D721Med (cell line): ENCODE measurements at regions not wholly inside any gene's neighbourhood (a gene's known extent, or its start where the extent isn't known, plus 50 kb on each side); places are given as distances from the start of the nearest gene placed in this dataset.

Source experiments
- DNase-seq: peaks from one replicate; pipeline ENCODE4 v3.0.0; 2011; ENCODE audit warnings: low spot score; ENCODE audit not compliant: insufficient read length
- FAIRE-seq: peaks from 2 replicates; lab custom pipeline; 2011; peaks lifted over from hg19 to GRCh38; lab: Jason Lieb, UNC
- CTCF ChIP-seq: IDR thresholded peaks from 2 replicates; pipeline ENCODE4 v1.5.1; 2012; ENCODE audit warnings: mild to moderate bottlenecking, control low read depth; ENCODE audit not compliant: insufficient read depth; ENCODE audit errors: missing control alignments

GRCh38 chr12:130216031-130216430 lies 53.8 kb downstream of the FZD10 start:
- no peak for FAIRE-seq
- no peak for TF ChIP-seq CTCF
- no peak for DNase-seq

- no peak for FAIRE-seq
- no peak for DNase-seq
- TF ChIP-seq CTCF: no peak
Observed at GRCh38 chr12:130218682-130219081, 56.4 kb downstream of the FZD10 start.

GRCh38 chr12:130219929-130220705 lies 57.9 kb downstream of the FZD10 start:
- FAIRE-seq (no peak), DNase-seq (no peak)
- TF ChIP-seq CTCF: no peak

- DNase-seq (no peak), FAIRE-seq (no peak)
- TF ChIP-seq CTCF: no peak
Observed at GRCh38 chr12:130220706-130221100, 58.4 kb downstream of the FZD10 start.

- FAIRE-seq (no peak), DNase-seq (no peak)
- TF ChIP-seq CTCF: no peak
Observed at GRCh38 chr12:130222519-130223218, 60.4 kb downstream of the FZD10 start.

- no peak for DNase-seq
- FAIRE-seq: no peak
- no peak for TF ChIP-seq CTCF
Observed at GRCh38 chr12:130223767-130224244, 61.5 kb downstream of the FZD10 start.

- DNase-seq (no peak), FAIRE-seq (no peak)
- no peak for TF ChIP-seq CTCF
Observed at GRCh38 chr12:130224613-130225012, 62.3 kb downstream of the FZD10 start.
